SU-DHL-6 (cell line): ENCODE measurements at regions not wholly inside any gene's neighbourhood (a gene's known extent, or its start where the extent isn't known, plus 50 kb on each side); places are given as distances from the start of the nearest gene placed in this dataset.

ENCODE experiments used
- H2AFZ ChIP-seq: fragments of 200-600 bp; sonication (generic); 2 replicates; pipeline ENCODE4 v1.6.1; 2014; ENCODE audit warnings: low read depth, mild to moderate bottlenecking, moderate library complexity, mixed read lengths, antibody characterized with exemption, low read length; ENCODE audit not compliant: severe bottlenecking
- H3F3A ChIP-seq: fragments of 200-600 bp; shearing (Covaris generic); 2 replicates; pipeline ENCODE4 v1.6.0; 2016; ENCODE audit warnings: antibody characterized with exemption, mild to moderate bottlenecking; ENCODE audit not compliant: insufficient read depth
- H3K27ac ChIP-seq: fragments of 200-600 bp; sonication (generic); 2 replicates; pipeline ENCODE4 v1.5.1; 2016; ENCODE audit warnings: low read depth, mild to moderate bottlenecking, low read length, moderate library complexity, mixed read lengths
- H3K27me3 ChIP-seq: fragments of 200-600 bp; sonication (generic), shearing (Covaris generic); 2 replicates; pipeline ENCODE4 v1.6.0; 2014; ENCODE audit warnings: mild to moderate bottlenecking, low read length
- H3K36me3 ChIP-seq: fragments of 200-600 bp; sonication (generic); 2 replicates; pipeline ENCODE4 v1.6.1; 2014; ENCODE audit warnings: mild to moderate bottlenecking, low read length, mixed read lengths
- H3K4me2 ChIP-seq: fragments of 300-600, 200-600 bp; shearing (Covaris generic), sonication (generic); 2 replicates; pipeline ENCODE4 v1.6.0; 2014; ENCODE audit warnings: low read length, low read depth, mild to moderate bottlenecking; ENCODE audit not compliant: poor library complexity, severe bottlenecking
- H3K4me3 ChIP-seq: fragments of 200-600 bp; sonication (generic); 2 replicates; pipeline ENCODE4 v1.5.1; 2014; ENCODE audit warnings: antibody characterized with exemption, low read length, mild to moderate bottlenecking, mixed read lengths; ENCODE audit not compliant: insufficient read depth, poor library complexity, severe bottlenecking
- H3K79me2 ChIP-seq: fragments of 200-600 bp; sonication (generic); 2 replicates; pipeline ENCODE4 v1.6.1; 2014; ENCODE audit warnings: mild to moderate bottlenecking, low read length, moderate library complexity; ENCODE audit not compliant: insufficient read depth
- H3K9ac ChIP-seq: fragments of 200-600 bp; sonication (generic); 2 replicates; pipeline ENCODE4 v1.7.0; 2014; ENCODE audit warnings: mild to moderate bottlenecking, low read length
- H3K9me2 ChIP-seq: fragments of 200-600 bp; sonication (generic); replicated peaks from 2 replicates; pipeline ENCODE4 v1.6.1; 2014; ENCODE audit warnings: low read length; ENCODE audit not compliant: insufficient read depth
- H3K9me3 ChIP-seq: fragments of 200-600 bp; sonication (generic); 2 replicates; pipeline ENCODE4 v1.6.1; 2014; ENCODE audit warnings: low read length, mixed read lengths; ENCODE audit not compliant: insufficient read depth
- H4K20me1 ChIP-seq: fragments of 200-600 bp; sonication (generic); 2 replicates; pipeline ENCODE4 v1.6.1; 2014; ENCODE audit warnings: low read depth, mild to moderate bottlenecking, antibody characterized with exemption, low read length, moderate library complexity, mixed read lengths
- EZH2phosphoT487 ChIP-seq: fragments of 200-600 bp; sonication (generic), shearing (Covaris generic); conservative IDR thresholded peaks from 2 replicates; pipeline ENCODE4 v1.6.1; 2018; ENCODE audit warnings: mild to moderate bottlenecking, antibody characterized with exemption, low read length, moderate library complexity, mixed read lengths
- TF ChIP-seq, protein P1 (sequence below): fragments of 200-600 bp; sonication (generic); IDR thresholded peaks from one replicate; pipeline ENCODE4 v1.5.1; 2017; ENCODE audit warnings: antibody characterized with exemption, mild to moderate bottlenecking, low read length, moderate library complexity; ENCODE audit not compliant: insufficient read depth, poor library complexity, severe bottlenecking

DNA sequence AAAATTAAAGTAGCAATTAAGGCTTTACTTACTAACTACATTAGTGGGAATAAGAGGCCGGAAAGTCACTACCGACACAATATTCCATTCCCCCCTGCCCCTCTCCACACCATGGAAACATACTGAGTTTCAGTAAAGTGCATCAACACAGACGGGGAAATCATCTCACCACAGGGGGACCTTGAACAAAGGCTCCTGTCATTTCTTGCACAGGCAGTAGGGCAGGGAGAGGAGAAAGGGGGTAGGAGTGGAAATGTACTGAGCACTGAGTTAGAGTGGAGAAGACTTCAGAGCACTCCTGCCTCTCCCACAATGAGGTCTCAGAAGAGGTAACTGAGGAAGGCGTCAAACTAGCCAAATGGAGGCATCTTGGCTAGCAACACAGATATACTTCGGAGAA, 1426.9 kb upstream of the EYS start:
- TF ChIP-seq, protein P1, sequence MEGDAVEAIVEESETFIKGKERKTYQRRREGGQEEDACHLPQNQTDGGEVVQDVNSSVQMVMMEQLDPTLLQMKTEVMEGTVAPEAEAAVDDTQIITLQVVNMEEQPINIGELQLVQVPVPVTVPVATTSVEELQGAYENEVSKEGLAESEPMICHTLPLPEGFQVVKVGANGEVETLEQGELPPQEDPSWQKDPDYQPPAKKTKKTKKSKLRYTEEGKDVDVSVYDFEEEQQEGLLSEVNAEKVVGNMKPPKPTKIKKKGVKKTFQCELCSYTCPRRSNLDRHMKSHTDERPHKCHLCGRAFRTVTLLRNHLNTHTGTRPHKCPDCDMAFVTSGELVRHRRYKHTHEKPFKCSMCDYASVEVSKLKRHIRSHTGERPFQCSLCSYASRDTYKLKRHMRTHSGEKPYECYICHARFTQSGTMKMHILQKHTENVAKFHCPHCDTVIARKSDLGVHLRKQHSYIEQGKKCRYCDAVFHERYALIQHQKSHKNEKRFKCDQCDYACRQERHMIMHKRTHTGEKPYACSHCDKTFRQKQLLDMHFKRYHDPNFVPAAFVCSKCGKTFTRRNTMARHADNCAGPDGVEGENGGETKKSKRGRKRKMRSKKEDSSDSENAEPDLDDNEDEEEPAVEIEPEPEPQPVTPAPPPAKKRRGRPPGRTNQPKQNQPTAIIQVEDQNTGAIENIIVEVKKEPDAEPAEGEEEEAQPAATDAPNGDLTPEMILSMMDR: no peak
- TF ChIP-seq EZH2phosphoT487: no peak
- H2AFZ ChIP-seq: peak overlapping the region; percentile 2
- H3K27ac ChIP-seq: no peak overlapping the region

GRCh38 chr6:67131827-67132226, 1424.8 kb upstream of the EYS start:
- Histone ChIP-seq H3K36me3 (no peaks in the 10 kb centered on the region), H3F3A (no peaks in the 10 kb centered on the region; the same call in 1 of the 2 replicates), H3K9me2 (no peaks in the 10 kb centered on the region), H3K27ac (no peak overlapping the region), H3K9me3 (no peaks in the 10 kb centered on the region), H3K4me2 (no peak overlapping the region), H3K27me3 (no peaks in the 10 kb centered on the region), H3K79me2 (no peaks in the 10 kb centered on the region), H4K20me1 (no peaks in the 10 kb centered on the region), H3K9ac (no peak overlapping the region), H3K4me3 (no peak overlapping the region), H2AFZ (peak overlapping the region; percentile 77)
- no peak for TF ChIP-seq EZH2phosphoT487
- TF ChIP-seq, protein P1: no peak

More for the DNA sequence above, 1426.9 kb upstream of the EYS start:
- Histone ChIP-seq H3K9me3 (no peaks in the 10 kb centered on the region), H3K4me3 (no peak overlapping the region), H3K79me2 (no peaks in the 10 kb centered on the region), H3K4me2 (no peak overlapping the region), H3K9me2 (no peaks in the 10 kb centered on the region), H3K36me3 (no peaks in the 10 kb centered on the region), H3F3A (no peaks in the 10 kb centered on the region), H3K27me3 (no peaks in the 10 kb centered on the region), H4K20me1 (no peaks in the 10 kb centered on the region), H3K9ac (no peak overlapping the region)

DNA sequence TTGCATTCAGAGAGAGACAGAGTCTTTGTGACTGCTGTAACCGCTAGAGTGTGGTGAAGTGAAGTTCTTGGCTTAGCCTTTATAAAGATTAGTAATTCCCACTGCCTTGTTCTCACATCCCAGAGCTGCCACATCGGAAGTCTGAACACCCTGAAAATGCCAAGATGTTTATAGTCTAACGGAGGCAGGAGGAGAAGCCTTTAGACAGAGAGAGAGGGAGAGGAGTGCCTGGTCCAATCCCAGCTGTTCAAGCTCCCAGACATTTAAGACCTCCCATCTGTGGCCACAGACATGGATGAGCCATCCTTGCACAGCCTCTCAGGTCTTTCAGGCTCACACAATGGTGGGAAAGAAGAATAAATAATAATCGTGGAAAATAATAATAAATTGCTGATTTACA, 1422.8 kb upstream of the EYS start:
- H2AFZ ChIP-seq: peak overlapping the region; percentile 21

More for the DNA sequence above, 1422.8 kb upstream of the EYS start:
- H3K36me3 ChIP-seq: no peaks in the 10 kb centered on the region
- H3K9ac ChIP-seq: no peak overlapping the region
- H3K27ac ChIP-seq: no peak overlapping the region
- TF ChIP-seq, protein P1: no peak
- TF ChIP-seq EZH2phosphoT487: no peak
- no peak overlapping the region for H3K4me2 ChIP-seq
- H4K20me1 ChIP-seq: no peaks in the 10 kb centered on the region
- H3K9me3 ChIP-seq: no peaks in the 10 kb centered on the region
- no peak overlapping the region for H3K4me3 ChIP-seq
- no peaks in the 10 kb centered on the region for H3K9me2 ChIP-seq
- H3K27me3 ChIP-seq: no peaks in the 10 kb centered on the region
- no peaks in the 10 kb centered on the region; the same call in 1 of the 2 replicates for H3F3A ChIP-seq
- H3K79me2 ChIP-seq: no peaks in the 10 kb centered on the region
